ENCODE measurements at regions not wholly inside any gene's neighbourhood (a gene's known extent, or its start where the extent isn't known, plus 50 kb on each side); places are given as distances from the start of the nearest gene placed in this dataset.
"Not testable (repeated sequence)": the region's sequence is repeated elsewhere in the genome, so short reads cannot be mapped to it uniquely, and the experiment has no call there.

DNA sequence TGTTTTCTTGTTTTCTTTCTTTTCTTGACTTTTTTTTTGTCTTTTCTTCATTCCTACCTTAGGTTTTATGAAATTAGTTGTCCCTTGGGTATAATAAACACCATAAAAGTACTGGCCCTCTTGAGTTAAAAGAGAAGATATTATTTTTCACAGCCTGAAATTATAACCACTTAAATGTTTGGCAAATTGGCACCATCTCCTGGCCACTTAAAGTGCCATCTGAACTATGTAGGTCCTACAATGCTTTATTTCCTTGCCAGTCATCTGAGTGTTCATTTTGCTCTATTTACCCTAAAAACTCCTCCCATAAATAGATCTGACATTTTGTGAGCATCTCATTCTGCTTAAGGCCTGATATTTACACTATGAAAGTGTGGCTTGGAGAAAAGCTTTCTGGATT is 98.9 kb upstream of the PRKCQ start:
- ChIA-PET POLR2A (interaction anchor here (0.6 kb wide), 2 partner anchors 97 to 976 kb away, joined by 3 to 5 read pairs; no protein-coding TSS in a partner anchor), CTCF (interaction anchor here (1.1 to 6.5 kb wide), 10 partner anchors 8 to 269 kb away, joined by 3 to 49 read pairs (median 8); no protein-coding TSS in a partner anchor)
- Histone ChIP-seq H3K36me3 (ENCODE audit: control insufficient read depth in 4 of 4, insufficient read depth in 4 of 4, low read length in 3 of 4) (no peaks in the 10 kb centered on the region), H3K27ac (ENCODE audit: insufficient read depth in 1 of 2, low read depth in 1 of 2, low read length in 2 of 2, poor library complexity in 1 of 2, severe bottlenecking in 2 of 2) (no peak overlapping the region), H3K9me3 (ENCODE audit: control extremely low read depth in 1 of 5, control insufficient read depth in 4 of 5, insufficient read depth in 2 of 5, low read depth in 1 of 5, low read length in 4 of 5) (no peaks in the 10 kb centered on the region), H3K4me1 (ENCODE audit: control extremely low read depth in 1 of 4, control insufficient read depth in 4 of 4, insufficient read depth in 4 of 4, low read length in 3 of 4) (peaks cover 0 to 4% (median 0%) of the 10 kb centered on the region in 4 experiments), H3K4me3 (ENCODE audit: control insufficient read depth in 1 of 7, extremely low read depth in 1 of 7, insufficient read depth in 4 of 7, low read depth in 2 of 7, low read length in 6 of 7) (no peak overlapping the region), H3K27me3 (replicated peaks in 2 of 5; ENCODE audit: control insufficient read depth in 4 of 5, insufficient read depth in 5 of 5, low read length in 4 of 5) (no peaks in the 10 kb centered on the region)
- DNase-seq: peak; percentile 25 to 54 (median 50)

DNA sequence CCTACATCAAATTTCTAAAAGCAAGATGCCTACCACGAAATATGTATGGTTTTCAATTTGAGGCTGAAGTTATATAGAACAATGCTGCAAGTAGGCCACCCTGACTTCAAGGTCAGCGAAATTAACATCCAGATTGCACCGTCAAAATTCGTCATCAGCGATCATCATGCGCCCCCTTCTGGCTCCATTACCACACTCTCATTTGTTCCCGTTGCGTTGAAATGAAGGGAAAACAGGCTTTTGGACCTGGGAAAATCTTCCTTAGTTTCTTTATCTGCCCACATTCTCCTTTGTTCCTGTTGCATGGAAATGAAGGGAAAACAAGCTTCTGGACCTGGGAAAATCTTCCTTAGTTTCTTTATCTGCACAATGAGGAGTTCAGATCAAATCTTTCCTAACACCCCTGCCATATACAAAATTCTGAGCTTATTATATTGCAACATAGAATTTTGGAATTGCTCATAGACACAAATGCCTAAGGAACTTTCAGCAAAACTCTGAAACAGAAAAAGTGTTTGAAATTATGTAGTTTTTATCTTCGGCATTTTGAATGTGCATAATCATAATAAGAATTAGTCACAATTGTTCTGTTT is 98.2 kb upstream of the PRKCQ start:
- CTCF ChIA-PET: interaction anchor here (1.1 to 6.5 kb wide), 6 partner anchors 10 to 268 kb away, joined by 4 to 49 read pairs (median 9); no protein-coding TSS in a partner anchor
- Histone ChIP-seq H3K27ac (ENCODE audit: insufficient read depth in 1 of 2, low read depth in 1 of 2, low read length in 2 of 2, poor library complexity in 1 of 2, severe bottlenecking in 2 of 2) (no peak overlapping the region), H3K4me3 (ENCODE audit: control insufficient read depth in 1 of 7, extremely low read depth in 1 of 7, insufficient read depth in 4 of 7, low read depth in 2 of 7, low read length in 6 of 7) (no peak overlapping the region), H3K9me3 (ENCODE audit: control extremely low read depth in 1 of 5, control insufficient read depth in 4 of 5, insufficient read depth in 2 of 5, low read depth in 1 of 5, low read length in 4 of 5) (no peaks in the 10 kb centered on the region), H3K27me3 (replicated peaks in 2 of 5; ENCODE audit: control insufficient read depth in 4 of 5, insufficient read depth in 5 of 5, low read length in 4 of 5) (no peaks in the 10 kb centered on the region), H3K36me3 (ENCODE audit: control insufficient read depth in 4 of 4, insufficient read depth in 4 of 4, low read length in 3 of 4) (no peaks in the 10 kb centered on the region), H3K4me1 (ENCODE audit: control extremely low read depth in 1 of 4, control insufficient read depth in 4 of 4, insufficient read depth in 4 of 4, low read length in 3 of 4) (peaks cover 0 to 4% (median 0%) of the 10 kb centered on the region in 4 experiments)
- WGBS (ENCODE audit: insufficient coverage): 0% methylated on average over 2 of the region's 9 CpGs
- POLR2A ChIA-PET: interaction anchor here (0.6 kb wide), 1 partner anchor 96 kb away, joined by 5 read pairs; no protein-coding TSS in a partner anchor
- peak; percentile 60 to 67 (median 64) for DNase-seq

GRCh38 chr10:6677129-6677528 is 97.1 kb upstream of the PRKCQ start:
- H3K9me3 ChIP-seq (ENCODE audit: control extremely low read depth in 1 of 5, control insufficient read depth in 4 of 5, insufficient read depth in 2 of 5, low read depth in 1 of 5, low read length in 4 of 5); POLR2A ChIA-PET; H3K36me3 ChIP-seq (ENCODE audit: control insufficient read depth in 4 of 4, insufficient read depth in 4 of 4, low read length in 3 of 4); H3K4me3 ChIP-seq (ENCODE audit: control insufficient read depth in 1 of 7, extremely low read depth in 1 of 7, insufficient read depth in 4 of 7, low read depth in 2 of 7, low read length in 6 of 7); DNase-seq; H3K27ac ChIP-seq (ENCODE audit: insufficient read depth in 1 of 2, low read depth in 1 of 2, low read length in 2 of 2, poor library complexity in 1 of 2, severe bottlenecking in 2 of 2); H3K27me3 ChIP-seq (replicated peaks in 2 of 5; ENCODE audit: control insufficient read depth in 4 of 5, insufficient read depth in 5 of 5, low read length in 4 of 5); H3K4me1 ChIP-seq (ENCODE audit: control extremely low read depth in 1 of 4, control insufficient read depth in 4 of 4, insufficient read depth in 4 of 4, low read length in 3 of 4): not testable (repeated sequence)
- no CpG with 5 or more reads among the region's 5 CpGs for WGBS (ENCODE audit: insufficient coverage)
- CTCF ChIA-PET: interaction anchor here (0.8 to 1.9 kb wide), 4 partner anchors 14 to 259 kb away, joined by 3 to 11 read pairs (median 4); no protein-coding TSS in a partner anchor

DNA sequence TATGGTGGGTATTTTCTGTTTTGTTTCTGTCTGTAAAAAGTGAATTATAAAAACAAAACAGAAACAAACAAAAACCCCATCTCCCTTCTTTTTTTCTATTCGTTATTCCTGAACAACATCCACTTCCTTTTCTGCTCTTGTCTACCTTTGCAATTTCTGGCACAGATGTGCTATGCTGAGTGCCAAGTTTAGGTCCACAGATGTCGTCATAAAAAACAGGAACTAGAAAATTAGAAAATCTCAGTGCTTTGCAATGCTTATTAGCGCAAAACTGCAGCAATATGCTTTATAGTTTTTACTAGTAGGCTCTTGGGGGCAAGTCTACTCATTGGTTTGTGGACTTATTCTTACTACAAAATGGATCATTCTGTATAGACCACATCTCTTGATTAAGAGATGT is 94.2 kb upstream of the PRKCQ start:
- WGBS (ENCODE audit: insufficient coverage): 5% methylated on average over 3 of the region's 3 CpGs
- Histone ChIP-seq H3K36me3 (ENCODE audit: control insufficient read depth in 4 of 4, insufficient read depth in 4 of 4, low read length in 3 of 4) (no peaks in the 10 kb centered on the region), H3K27me3 (replicated peaks in 2 of 5; ENCODE audit: control insufficient read depth in 4 of 5, insufficient read depth in 5 of 5, low read length in 4 of 5) (no peaks in the 10 kb centered on the region), H3K4me3 (ENCODE audit: control insufficient read depth in 1 of 7, extremely low read depth in 1 of 7, insufficient read depth in 4 of 7, low read depth in 2 of 7, low read length in 6 of 7) (peak overlapping the region in 1 of 7 experiments; percentile 51), H3K27ac (ENCODE audit: insufficient read depth in 1 of 2, low read depth in 1 of 2, low read length in 2 of 2, poor library complexity in 1 of 2, severe bottlenecking in 2 of 2) (no peak overlapping the region), H3K9me3 (ENCODE audit: control extremely low read depth in 1 of 5, control insufficient read depth in 4 of 5, insufficient read depth in 2 of 5, low read depth in 1 of 5, low read length in 4 of 5) (no peaks in the 10 kb centered on the region), H3K4me1 (ENCODE audit: control extremely low read depth in 1 of 4, control insufficient read depth in 4 of 4, insufficient read depth in 4 of 4, low read length in 3 of 4) (peaks cover 0 to 4% (median 0%) of the 10 kb centered on the region in 4 experiments)
- ChIA-PET CTCF (interaction anchor here (0.9 to 1.2 kb wide), 2 partner anchors 229 to 257 kb away, joined by 3 read pairs; no protein-coding TSS in a partner anchor), POLR2A (no interaction called here)
- DNase-seq: peak; percentile 22 to 83 (median 79)

- H3K27me3 ChIP-seq (replicated peaks in 2 of 5; ENCODE audit: control insufficient read depth in 4 of 5, insufficient read depth in 5 of 5, low read length in 4 of 5): no peaks in the 10 kb centered on the region
- ChIA-PET CTCF (interaction anchor here (2.3 kb wide), 1 partner anchor 91 kb away, joined by 13 read pairs; no protein-coding TSS in a partner anchor), POLR2A (no interaction called here)
- DNase-seq: no peak
- no peaks in the 10 kb centered on the region for H3K36me3 ChIP-seq (ENCODE audit: control insufficient read depth in 4 of 4, insufficient read depth in 4 of 4, low read length in 3 of 4)
- H3K27ac ChIP-seq (ENCODE audit: insufficient read depth in 1 of 2, low read depth in 1 of 2, low read length in 2 of 2, poor library complexity in 1 of 2, severe bottlenecking in 2 of 2): no peak overlapping the region
- H3K4me1 ChIP-seq (ENCODE audit: control extremely low read depth in 1 of 4, control insufficient read depth in 4 of 4, insufficient read depth in 4 of 4, low read length in 3 of 4): peaks cover 0 to 5% (median 2%) of the 10 kb centered on the region in 4 experiments
- H3K4me3 ChIP-seq (ENCODE audit: control insufficient read depth in 1 of 7, extremely low read depth in 1 of 7, insufficient read depth in 4 of 7, low read depth in 2 of 7, low read length in 6 of 7): no peak overlapping the region
- WGBS (ENCODE audit: insufficient coverage): 94% methylated on average over 6 of the region's 6 CpGs
- H3K9me3 ChIP-seq (ENCODE audit: control extremely low read depth in 1 of 5, control insufficient read depth in 4 of 5, insufficient read depth in 2 of 5, low read depth in 1 of 5, low read length in 4 of 5): no peaks in the 10 kb centered on the region
Observed at GRCh38 chr10:6671976-6672375, 91.9 kb upstream of the PRKCQ start.

GRCh38 chr10:6669269-6669859 is 89.3 kb upstream of the PRKCQ start:
- no peak overlapping the region for H3K27ac ChIP-seq (ENCODE audit: insufficient read depth in 1 of 2, low read depth in 1 of 2, low read length in 2 of 2, poor library complexity in 1 of 2, severe bottlenecking in 2 of 2)
- CTCF ChIA-PET: interaction anchor here (0.7 to 2.5 kb wide), 14 partner anchors 11 to 752 kb away, joined by 3 to 13 read pairs (median 4); no protein-coding TSS in a partner anchor
- no CpG with 5 or more reads among the region's 5 CpGs for WGBS (ENCODE audit: insufficient coverage)
- DNase-seq: peak; percentile 52 to 74 (median 73)
- H3K4me1 ChIP-seq (ENCODE audit: control extremely low read depth in 1 of 4, control insufficient read depth in 4 of 4, insufficient read depth in 4 of 4, low read length in 3 of 4): peaks cover 6 to 19% (median 8%) of the 10 kb centered on the region in 4 experiments
- H3K4me3 ChIP-seq (ENCODE audit: control insufficient read depth in 1 of 7, extremely low read depth in 1 of 7, insufficient read depth in 4 of 7, low read depth in 2 of 7, low read length in 6 of 7): no peak overlapping the region
- no peaks in the 10 kb centered on the region for H3K9me3 ChIP-seq (ENCODE audit: control extremely low read depth in 1 of 5, control insufficient read depth in 4 of 5, insufficient read depth in 2 of 5, low read depth in 1 of 5, low read length in 4 of 5)
- H3K36me3 ChIP-seq (ENCODE audit: control insufficient read depth in 4 of 4, insufficient read depth in 4 of 4, low read length in 3 of 4): no peaks in the 10 kb centered on the region
- H3K27me3 ChIP-seq (replicated peaks in 2 of 5; ENCODE audit: control insufficient read depth in 4 of 5, insufficient read depth in 5 of 5, low read length in 4 of 5): no peaks in the 10 kb centered on the region
- POLR2A ChIA-PET: no interaction called here

All from common myeloid progenitor, CD34-positive (primary cell).